RPMI8226 (cell line): ENCODE measurements at regions not wholly inside any gene's neighbourhood (a gene's known extent, or its start where the extent isn't known, plus 50 kb on each side); places are given as distances from the start of the nearest gene placed in this dataset.
A peak's percentile ranks its signal among the peaks of the same experiment; 100 is the strongest.

Experiments used
- DNase-seq: peaks from one replicate; pipeline ENCODE4 v3.0.0-alpha.2; 2015

- DNase-seq, result no peak
These were observed 69.9 kb upstream of the SPTLC1 start for GRCh38 chr9:92185096-92185495.

- no peak for DNase-seq
These were observed 68.9 kb upstream of the SPTLC1 start for GRCh38 chr9:92184041-92184564.

GRCh38 chr9:92183449-92183848 is 68.2 kb upstream of the SPTLC1 start:
- DNase-seq, result no peak

- no peak for DNase-seq
These were observed 66.1 kb upstream of the SPTLC1 start for GRCh38 chr9:92181296-92181695.

GRCh38 chr9:92180669-92181181 is 65.5 kb upstream of the SPTLC1 start:
- peak; percentile 9 for DNase-seq

GRCh38 chr9:92180002-92180400 is 64.8 kb upstream of the SPTLC1 start:
- DNase-seq, result no peak

- no peak for DNase-seq
These were observed 64.2 kb upstream of the SPTLC1 start for GRCh38 chr9:92179286-92180001.

- DNase-seq, result no peak
These were observed 62.4 kb upstream of the SPTLC1 start for GRCh38 chr9:92177591-92177990.

- no peak for DNase-seq
These were observed 61.6 kb upstream of the SPTLC1 start for GRCh38 chr9:92176800-92177185.

- no peak for DNase-seq
These were observed 61.0 kb upstream of the SPTLC1 start for GRCh38 chr9:92176068-92176799.

- DNase-seq, result no peak
These were observed 60.2 kb upstream of the SPTLC1 start for GRCh38 chr9:92175441-92175840.

- no peak for DNase-seq
These were observed 58.1 kb upstream of the SPTLC1 start for GRCh38 chr9:92173318-92173717.

- DNase-seq, result no peak
These were observed 56.6 kb upstream of the SPTLC1 start for GRCh38 chr9:92171822-92172221.

GRCh38 chr9:92171281-92171680 is 56.1 kb upstream of the SPTLC1 start:
- DNase-seq, result no peak

- no peak for DNase-seq
These were observed 55.6 kb upstream of the SPTLC1 start for GRCh38 chr9:92170848-92171247.

GRCh38 chr9:92165484-92165883 is 50.3 kb upstream of the SPTLC1 start:
- no peak for DNase-seq
